Activated CD4-positive, alpha-beta T cell treated with anti-CD3 and anti-CD28 coated beads, Interleukin-2, amount 50 U/mL, for 48 hours (primary cell): ENCODE measurements at regions not wholly inside any gene's neighbourhood (a gene's known extent, or its start where the extent isn't known, plus 50 kb on each side); places are given as distances from the start of the nearest gene placed in this dataset.

Source experiments
- DNase-seq, 2 experiments: peaks; one replicate each; pipeline ENCODE4 v3.0.0-alpha.2; 2020

GRCh38 chr6:104017410-104018381 is 842.0 kb downstream of the HACE1 start:
- DNase-seq: no peak

GRCh38 chr6:104014163-104014959 is 845.4 kb downstream of the HACE1 start:
- DNase-seq: no peak

- no peak for DNase-seq
Observed at GRCh38 chr6:104013312-104013971, 846.3 kb downstream of the HACE1 start.

- DNase-seq: no peak
Observed at GRCh38 chr6:104010897-104011296, 848.8 kb downstream of the HACE1 start.

- DNase-seq: no peak
Observed at GRCh38 chr6:104003803-104004516, 855.8 kb downstream of the HACE1 start.

- no peak for DNase-seq
Observed at GRCh38 chr6:103995571-103995970, 864.1 kb downstream of the HACE1 start.

GRCh38 chr6:103983860-103984259 is 875.9 kb downstream of the HACE1 start:
- no peak for DNase-seq

- DNase-seq: no peak
Observed at GRCh38 chr6:103983011-103983410, 876.7 kb downstream of the HACE1 start.

- no peak for DNase-seq
Observed at GRCh38 chr6:103982574-103982973, 877.1 kb downstream of the HACE1 start.

- DNase-seq: no peak
Observed at GRCh38 chr6:103979308-103979707, 880.4 kb downstream of the HACE1 start.

GRCh38 chr6:103937389-103937788 is 922.3 kb downstream of the HACE1 start:
- no peak for DNase-seq

- DNase-seq: no peak
Observed at GRCh38 chr6:103925317-103925716, 934.4 kb downstream of the HACE1 start.

- no peak for DNase-seq
Observed at GRCh38 chr6:103910018-103910417, 949.7 kb downstream of the HACE1 start.

- no peak for DNase-seq
Observed at GRCh38 chr6:103908898-103909297, 950.8 kb downstream of the HACE1 start.

- DNase-seq: no peak
Observed at GRCh38 chr6:103895136-103895535, 964.6 kb downstream of the HACE1 start.

- DNase-seq: no peak
Observed at GRCh38 chr6:103893141-103893581, 966.6 kb downstream of the HACE1 start.

- no peak for DNase-seq
Observed at GRCh38 chr6:103886951-103887350, 972.8 kb downstream of the HACE1 start.

GRCh38 chr6:103885446-103885845 is 974.3 kb downstream of the HACE1 start:
- no peak for DNase-seq

- no peak for DNase-seq
Observed at GRCh38 chr6:103879800-103880199, 979.9 kb downstream of the HACE1 start.

- no peak for DNase-seq
Observed at GRCh38 chr6:103875221-103875620, 984.5 kb downstream of the HACE1 start.

GRCh38 chr6:103874575-103874974 is 985.1 kb downstream of the HACE1 start:
- DNase-seq: no peak

GRCh38 chr6:103872678-103873077 is 987.0 kb downstream of the HACE1 start:
- DNase-seq: no peak

GRCh38 chr6:103872233-103872632 is 987.5 kb downstream of the HACE1 start:
- DNase-seq: no peak
